NCI-H2171 (cell line): ENCODE measurements at regions not wholly inside any gene's neighbourhood (a gene's known extent, or its start where the extent isn't known, plus 50 kb on each side); places are given as distances from the start of the nearest gene placed in this dataset.

Experiments
- DNase-seq: peaks from one replicate; lab custom pipeline; 2025; lab: John Stamatoyannopoulos, UW

GRCh38 chr14:53213761-53214160 is 60.6 kb upstream of the DDHD1 start:
- no peak for DNase-seq

GRCh38 chr14:53209370-53209769 is 56.2 kb upstream of the DDHD1 start:
- DNase-seq: no peak
